WTC11 (cell line): ENCODE measurements at regions not wholly inside any gene's neighbourhood (a gene's known extent, or its start where the extent isn't known, plus 50 kb on each side); places are given as distances from the start of the nearest gene placed in this dataset.

Experiments used
- TCF7 ChIP-seq: sonication (generic); formaldehyde crosslinking; IDR thresholded peaks from 2 replicates; pipeline ENCODE4 v1.8.0; 2022; ENCODE audit warnings: mild to moderate bottlenecking, low read depth, missing genetic modification reagents, moderate library complexity
- ZNF317 ChIP-seq: sonication (generic); formaldehyde crosslinking; IDR thresholded peaks from 2 replicates; pipeline ENCODE4 v1.8.1; 2023; ENCODE audit warnings: low read depth, mild to moderate bottlenecking, moderate library complexity, missing genetic modification reagents, borderline replicate concordance
- ZNF416 ChIP-seq: fragments of 250-450 bp; sonication (Bioruptor Pico); IDR thresholded peaks from 2 replicates; pipeline ENCODE4 v1.9.0; 2021; ENCODE audit warnings: mild to moderate bottlenecking, inconsistent platforms
- TF ChIP-seq, protein P1 (sequence below): fragments of 200-600 bp; IDR thresholded peaks from 2 replicates; pipeline ENCODE4 v1.8.0; 2022; ENCODE audit warnings: antibody characterized with exemption

DNA sequence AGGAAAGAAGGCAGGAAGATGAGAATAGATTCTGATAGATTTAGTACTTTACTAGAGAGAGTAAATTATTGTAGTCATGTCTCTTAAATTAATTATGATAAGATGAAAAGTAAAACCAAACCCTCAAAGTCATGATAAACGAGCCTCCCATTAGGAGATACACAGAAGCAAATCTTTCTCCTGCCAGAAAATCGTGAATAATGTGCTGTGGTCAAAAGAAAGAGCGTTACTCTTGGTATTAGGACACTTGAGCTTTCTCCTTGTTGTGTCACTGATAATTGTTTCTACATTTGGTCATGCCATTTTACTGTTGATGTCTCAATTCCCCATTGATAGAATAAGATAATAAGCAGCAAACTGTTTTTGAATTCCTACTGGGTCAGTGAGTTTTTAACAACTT, 562.8 kb upstream of the TLE4 start:
- TF ChIP-seq, protein P1, sequence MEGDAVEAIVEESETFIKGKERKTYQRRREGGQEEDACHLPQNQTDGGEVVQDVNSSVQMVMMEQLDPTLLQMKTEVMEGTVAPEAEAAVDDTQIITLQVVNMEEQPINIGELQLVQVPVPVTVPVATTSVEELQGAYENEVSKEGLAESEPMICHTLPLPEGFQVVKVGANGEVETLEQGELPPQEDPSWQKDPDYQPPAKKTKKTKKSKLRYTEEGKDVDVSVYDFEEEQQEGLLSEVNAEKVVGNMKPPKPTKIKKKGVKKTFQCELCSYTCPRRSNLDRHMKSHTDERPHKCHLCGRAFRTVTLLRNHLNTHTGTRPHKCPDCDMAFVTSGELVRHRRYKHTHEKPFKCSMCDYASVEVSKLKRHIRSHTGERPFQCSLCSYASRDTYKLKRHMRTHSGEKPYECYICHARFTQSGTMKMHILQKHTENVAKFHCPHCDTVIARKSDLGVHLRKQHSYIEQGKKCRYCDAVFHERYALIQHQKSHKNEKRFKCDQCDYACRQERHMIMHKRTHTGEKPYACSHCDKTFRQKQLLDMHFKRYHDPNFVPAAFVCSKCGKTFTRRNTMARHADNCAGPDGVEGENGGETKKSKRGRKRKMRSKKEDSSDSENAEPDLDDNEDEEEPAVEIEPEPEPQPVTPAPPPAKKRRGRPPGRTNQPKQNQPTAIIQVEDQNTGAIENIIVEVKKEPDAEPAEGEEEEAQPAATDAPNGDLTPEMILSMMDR: no peak
- TF ChIP-seq ZNF317: no peak
- TF ChIP-seq TCF7 (CRISPR knock-in tag): no peak
- no peak for TF ChIP-seq ZNF416 (CRISPR knock-in tag)
